ENCODE measurements at regions not wholly inside any gene's neighbourhood (a gene's known extent, or its start where the extent isn't known, plus 50 kb on each side); places are given as distances from the start of the nearest gene placed in this dataset.
A peak's percentile ranks its signal among the peaks of the same experiment; 100 is the strongest.
"Not testable (repeated sequence)": the region's sequence is repeated elsewhere in the genome, so short reads cannot be mapped to it uniquely, and the experiment has no call there.

DNA sequence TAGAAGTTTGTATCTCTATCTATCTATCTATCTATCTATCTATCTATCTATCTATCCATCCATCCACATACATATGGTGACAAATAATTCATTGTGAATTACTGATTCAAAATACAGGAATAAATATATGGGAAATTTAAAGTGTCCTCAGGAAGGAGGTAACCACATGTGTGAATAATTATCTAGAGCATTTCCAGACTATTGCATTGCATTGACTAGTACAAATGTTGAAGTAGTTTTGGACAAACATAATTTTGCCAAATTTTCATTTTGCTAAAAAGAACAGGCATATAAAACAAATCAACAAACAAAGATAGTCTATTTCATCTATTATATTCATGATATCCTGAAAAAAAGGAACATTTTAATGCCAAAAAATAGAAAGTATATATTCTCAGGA lies 192.7 kb downstream of the UTRN start:
- DNase-seq, result no peak

GRCh38 chr6:144478483-144478882 lies 193.3 kb downstream of the UTRN start:
- DNase-seq, result no peak

DNA sequence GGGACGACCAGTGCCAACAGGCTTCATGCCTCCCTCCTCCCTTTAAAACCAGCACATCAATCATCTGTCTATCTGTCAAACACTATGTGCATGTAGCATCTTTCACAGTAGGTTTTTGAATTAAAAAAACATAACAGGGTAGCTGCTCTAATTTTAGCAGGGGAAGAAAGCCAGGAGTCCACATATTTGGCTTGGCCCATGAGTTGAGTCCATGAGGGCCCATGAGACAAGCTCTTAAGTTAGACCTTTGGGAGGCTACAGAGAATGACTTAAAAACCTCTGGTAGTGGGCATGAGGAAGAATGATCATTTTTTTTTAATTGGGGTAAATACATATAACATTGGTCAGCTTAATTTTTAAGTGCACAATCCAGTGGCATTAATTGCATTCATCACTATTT lies 194.9 kb downstream of the UTRN start:
- no peak for DNase-seq

DNA sequence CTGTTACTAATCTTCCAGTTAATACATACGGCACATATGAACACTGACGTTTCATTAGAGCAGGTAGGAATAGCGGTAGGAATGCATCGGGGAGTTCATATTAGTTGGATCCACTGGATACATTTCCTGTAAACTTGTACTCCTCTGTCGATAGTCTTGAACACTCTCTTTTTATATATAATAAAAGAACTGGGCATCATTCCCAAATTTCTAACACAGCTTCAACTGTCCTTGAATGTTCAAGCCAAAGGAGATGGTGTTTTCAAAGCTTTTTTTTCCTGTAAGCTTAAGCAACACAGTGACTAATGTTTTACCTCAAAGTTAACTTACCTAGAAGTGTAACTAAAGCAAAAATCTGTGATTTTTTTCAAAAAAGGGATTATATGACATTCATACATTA lies 195.3 kb downstream of the UTRN start:
- DNase-seq, result no peak

- DNase-seq, result no peak
These were observed 196.4 kb downstream of the UTRN start for GRCh38 chr6:144481527-144481926.

GRCh38 chr6:144482142-144482541 lies 197.0 kb downstream of the UTRN start:
- DNase-seq, result peak; percentile 19 to 80 (median 58)

- no peak for DNase-seq
These were observed 200.4 kb downstream of the UTRN start for GRCh38 chr6:144485531-144485930.

GRCh38 chr6:144488590-144488989 lies 203.5 kb downstream of the UTRN start:
- DNase-seq, result no peak

- no peak for DNase-seq
These were observed 208.1 kb downstream of the UTRN start for GRCh38 chr6:144493035-144493910.

GRCh38 chr6:144495076-144495475 lies 209.9 kb downstream of the UTRN start:
- DNase-seq, result not testable (repeated sequence)

GRCh38 chr6:144497650-144498049 lies 212.5 kb downstream of the UTRN start:
- DNase-seq, result no peak

DNA sequence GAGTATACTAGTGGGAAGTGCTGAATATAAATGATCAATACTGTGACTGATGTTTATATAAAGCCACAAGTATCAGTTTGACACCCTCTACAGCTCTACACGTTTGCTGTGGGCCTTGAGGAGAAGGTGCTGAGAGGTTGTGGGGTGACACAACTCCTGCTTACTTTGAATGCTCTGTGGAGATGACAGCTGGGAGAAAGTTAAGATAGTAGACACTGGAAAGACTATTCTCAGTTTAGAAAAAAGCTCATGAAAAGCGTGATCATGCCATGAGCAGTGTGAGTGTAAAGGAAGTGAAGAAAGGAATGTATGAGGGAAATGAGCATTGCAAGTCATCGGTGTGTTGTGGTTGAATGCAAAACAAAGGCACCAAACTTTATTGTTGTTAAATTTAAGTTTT lies 215.8 kb downstream of the UTRN start:
- peak in 1 of 5 experiments; percentile 69 for DNase-seq

DNA sequence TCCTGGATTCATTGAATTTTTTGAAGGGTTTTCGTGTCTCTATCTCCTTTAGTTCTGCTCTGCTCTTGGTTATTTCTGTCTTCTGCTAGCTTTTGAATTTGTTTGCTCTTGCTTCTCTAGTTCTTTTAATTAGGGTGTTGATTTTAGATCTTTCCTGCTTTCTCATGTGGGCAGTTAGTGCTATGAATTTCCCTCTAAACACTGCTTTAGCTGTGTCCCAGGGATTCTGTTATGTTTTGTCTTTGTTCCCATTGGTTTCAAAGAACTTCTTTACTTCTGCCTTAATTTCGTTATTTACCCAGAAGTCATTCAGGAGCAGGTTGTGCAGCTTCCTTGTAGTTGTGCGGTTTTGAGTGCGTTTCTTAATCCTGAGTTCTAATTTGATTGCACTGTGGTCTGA lies 220.1 kb downstream of the UTRN start:
- DNase-seq, result not testable (repeated sequence)

- not testable (repeated sequence) for DNase-seq
These were observed 220.9 kb downstream of the UTRN start for GRCh38 chr6:144506051-144506450.

DNA sequence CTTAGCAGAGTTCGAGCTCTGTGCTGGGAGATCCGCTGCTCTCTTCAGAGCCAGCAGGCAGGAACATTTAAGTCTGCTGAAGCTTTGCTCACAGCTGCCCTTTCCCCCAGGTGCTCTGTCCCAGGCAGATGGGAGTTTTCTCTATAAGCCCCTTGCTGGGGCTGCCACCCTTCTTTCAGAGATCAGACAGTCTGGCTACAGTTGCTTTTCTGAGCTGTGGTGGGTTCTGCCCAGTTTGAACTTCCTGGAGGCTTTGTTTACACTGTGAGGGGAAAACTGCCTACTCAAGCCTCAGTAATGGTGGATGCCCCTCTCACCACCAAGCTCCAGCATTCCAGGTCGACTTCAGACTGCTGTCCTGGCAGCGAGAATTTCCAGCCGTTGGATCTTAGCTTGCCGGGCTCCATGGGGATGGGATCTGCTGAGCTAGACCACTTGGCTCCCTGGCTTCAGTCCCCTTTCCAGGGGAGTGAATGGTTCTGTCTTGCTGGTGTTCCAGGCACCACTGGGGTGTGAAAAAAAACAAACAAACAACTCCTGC lies 222.7 kb downstream of the UTRN start:
- DNase-seq, result not testable (repeated sequence)

DNA sequence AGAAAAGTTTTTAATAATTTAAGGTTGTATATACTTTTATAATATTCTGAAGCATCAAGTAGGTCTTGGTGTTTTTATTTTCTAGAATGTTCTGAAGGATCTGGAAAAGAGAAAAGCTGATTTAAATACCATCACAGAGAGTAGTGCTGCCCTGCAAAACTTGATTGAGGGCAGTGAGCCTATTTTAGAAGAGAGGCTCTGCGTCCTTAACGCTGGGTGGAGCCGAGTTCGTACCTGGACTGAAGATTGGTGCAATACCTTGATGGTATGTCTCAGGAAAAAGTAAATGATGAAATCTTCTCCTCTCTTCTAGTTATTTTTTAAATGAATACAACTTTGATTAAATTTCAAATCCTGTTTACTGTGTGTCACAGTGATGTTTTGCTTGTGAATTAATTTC lies 225.7 kb downstream of the UTRN start:
- DNase-seq, result no peak

DNA sequence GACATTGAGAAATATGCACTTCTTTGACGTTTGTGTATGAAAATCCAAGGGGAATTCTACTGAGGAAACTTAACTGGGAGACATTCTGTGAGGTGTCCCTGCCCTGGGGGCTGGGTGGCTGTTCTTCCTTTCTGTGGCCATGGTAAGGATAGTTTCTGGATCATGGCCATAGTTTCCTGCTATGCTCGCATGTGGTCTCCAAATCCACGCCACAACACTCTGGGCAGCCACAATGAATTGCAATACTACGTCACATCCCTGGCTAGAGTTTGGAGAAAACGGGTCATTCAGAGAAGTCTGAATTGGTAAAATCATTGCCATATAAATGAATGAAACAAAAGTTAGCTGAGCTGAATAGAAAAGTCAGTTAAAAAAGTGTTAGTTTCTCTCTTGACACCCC lies 230.6 kb downstream of the UTRN start:
- DNase-seq, result no peak

DNA sequence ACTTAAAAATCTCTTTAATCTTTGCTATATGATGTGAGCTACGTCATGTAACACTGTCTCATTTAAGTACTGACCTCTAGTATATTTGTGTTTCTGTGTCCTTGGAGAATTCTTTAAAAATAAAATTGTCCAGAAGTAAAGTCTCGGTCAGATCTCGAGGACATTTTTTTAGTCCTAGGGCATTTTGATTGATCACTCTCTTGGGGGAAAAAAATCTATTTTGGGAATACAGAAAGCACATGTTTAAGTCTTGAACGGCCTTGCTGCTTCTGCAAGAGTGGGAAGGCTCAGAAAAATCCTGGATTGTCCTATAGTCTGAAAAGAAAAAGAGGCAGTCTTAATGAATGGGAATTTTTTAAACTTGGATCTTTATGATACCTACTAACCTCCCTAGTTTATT lies 234.3 kb downstream of the UTRN start:
- no peak for DNase-seq

GRCh38 chr6:144528743-144529425 lies 243.7 kb downstream of the UTRN start:
- no peak for DNase-seq

DNA sequence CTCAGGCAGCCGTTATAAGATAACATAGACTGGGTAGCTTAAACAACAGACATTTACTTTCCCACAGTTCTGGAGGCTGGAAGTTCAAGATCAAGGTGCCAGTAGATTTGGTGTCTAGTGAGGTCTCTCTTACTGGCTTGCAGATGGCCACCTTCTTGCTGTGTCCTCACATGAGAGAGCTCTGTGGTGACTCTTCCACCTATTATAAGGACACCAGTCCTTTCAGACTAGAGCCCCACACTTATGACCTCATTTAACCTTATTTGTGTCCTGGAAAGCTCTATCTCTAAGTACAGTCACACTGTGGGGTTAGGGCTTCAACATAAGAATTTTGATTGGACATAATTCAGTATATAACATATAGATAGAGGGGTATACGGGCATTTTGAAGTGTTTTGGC lies 245.0 kb downstream of the UTRN start:
- DNase-seq, result no peak

DNA sequence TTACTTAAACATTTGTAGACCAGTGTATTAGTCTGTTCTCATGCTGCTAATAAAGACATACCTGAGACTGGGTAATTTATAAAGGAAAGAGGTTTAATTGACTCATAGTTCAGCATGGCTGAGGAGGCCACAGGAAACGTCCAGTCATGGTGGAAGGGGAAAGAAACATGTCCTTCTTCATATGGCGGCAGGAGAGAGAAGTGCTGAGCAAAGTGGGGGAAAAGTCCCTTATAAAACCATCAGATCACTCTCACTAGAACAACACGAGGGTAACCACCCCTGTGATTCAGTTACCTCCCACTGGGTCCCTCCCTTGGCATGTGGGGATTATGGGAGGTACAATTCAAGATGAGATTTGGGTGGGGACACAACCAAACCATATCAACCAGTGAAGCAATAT lies 247.1 kb downstream of the UTRN start:
- not testable (repeated sequence) for DNase-seq

DNA sequence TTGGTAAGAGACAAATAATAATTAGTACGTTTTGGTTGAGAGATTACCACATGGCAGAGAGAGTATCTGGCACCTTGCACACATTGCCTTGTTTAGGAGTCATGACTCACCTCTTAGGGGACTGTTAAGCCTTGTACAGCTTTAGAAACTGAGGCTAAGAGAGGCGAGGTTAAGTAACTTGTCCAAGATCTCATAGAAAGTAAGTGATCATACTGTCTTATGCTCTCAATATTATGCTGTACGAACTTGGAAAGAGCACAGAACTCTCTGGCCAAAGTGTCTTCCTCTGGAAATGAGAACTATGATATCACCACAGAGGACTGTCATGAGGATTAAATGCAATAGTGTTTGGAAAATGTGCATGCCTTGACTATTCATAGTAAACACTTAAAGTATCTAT lies 249.0 kb downstream of the UTRN start:
- no peak for DNase-seq

GRCh38 chr6:144535630-144536029 lies 250.5 kb downstream of the UTRN start:
- DNase-seq, result no peak

- no peak for DNase-seq
These were observed 250.9 kb downstream of the UTRN start for GRCh38 chr6:144536079-144536478.
